PC-3 (cell line): ENCODE measurements at regions not wholly inside any gene's neighbourhood (a gene's known extent, or its start where the extent isn't known, plus 50 kb on each side); places are given as distances from the start of the nearest gene placed in this dataset.

Experiments
- EZH2 ChIP-seq: fragments of 300-600 bp; sonication (generic); IDR thresholded peaks from one replicate; pipeline ENCODE4 v1.6.1; 2017; ENCODE audit warnings: antibody characterized with exemption, mild to moderate bottlenecking, low read length; ENCODE audit not compliant: unreplicated experiment
- EZH2phosphoT487 ChIP-seq: fragments of 300-600 bp; sonication (generic); IDR thresholded peaks from 2 replicates; pipeline ENCODE4 v1.6.1; 2018; ENCODE audit warnings: mild to moderate bottlenecking, antibody characterized with exemption, low read length, borderline replicate concordance
- TF ChIP-seq, protein P1 (sequence below): fragments of 300-600 bp; sonication (generic); conservative IDR thresholded peaks from 2 replicates; pipeline ENCODE4 v1.5.1; 2017; ENCODE audit warnings: antibody characterized with exemption, low read depth, mild to moderate bottlenecking, low read length

DNA sequence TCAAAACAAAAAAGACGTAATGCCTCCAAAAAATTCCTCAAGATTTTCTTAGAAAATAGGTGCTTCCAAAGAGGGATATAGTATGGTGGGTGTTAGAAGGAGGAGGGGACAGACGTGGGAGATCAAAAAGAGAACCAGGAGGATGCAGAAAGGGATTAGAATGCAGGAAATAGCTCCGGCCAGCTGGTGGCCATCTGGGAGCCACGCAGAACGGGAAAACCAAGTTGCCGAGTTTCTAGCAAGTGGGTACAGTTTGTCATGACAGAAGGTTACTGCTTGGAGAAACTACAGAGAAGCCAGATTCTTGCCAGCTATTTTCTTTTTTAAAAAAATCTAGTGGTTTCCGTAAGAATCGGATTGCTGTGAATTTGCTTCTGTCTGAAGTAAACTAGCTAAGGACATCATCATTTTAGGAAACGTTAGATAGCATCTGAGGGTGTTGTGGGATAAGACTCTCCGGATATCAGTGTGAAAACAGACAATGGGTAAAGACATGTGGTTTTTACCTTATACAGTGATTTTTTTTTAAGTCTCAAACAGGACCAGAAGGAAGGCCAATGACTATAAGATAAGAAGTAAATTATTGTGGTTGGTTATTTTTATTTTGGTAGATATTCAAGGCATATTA, 104.9 kb downstream of the HSPH1 start:
- TF ChIP-seq, protein P1, sequence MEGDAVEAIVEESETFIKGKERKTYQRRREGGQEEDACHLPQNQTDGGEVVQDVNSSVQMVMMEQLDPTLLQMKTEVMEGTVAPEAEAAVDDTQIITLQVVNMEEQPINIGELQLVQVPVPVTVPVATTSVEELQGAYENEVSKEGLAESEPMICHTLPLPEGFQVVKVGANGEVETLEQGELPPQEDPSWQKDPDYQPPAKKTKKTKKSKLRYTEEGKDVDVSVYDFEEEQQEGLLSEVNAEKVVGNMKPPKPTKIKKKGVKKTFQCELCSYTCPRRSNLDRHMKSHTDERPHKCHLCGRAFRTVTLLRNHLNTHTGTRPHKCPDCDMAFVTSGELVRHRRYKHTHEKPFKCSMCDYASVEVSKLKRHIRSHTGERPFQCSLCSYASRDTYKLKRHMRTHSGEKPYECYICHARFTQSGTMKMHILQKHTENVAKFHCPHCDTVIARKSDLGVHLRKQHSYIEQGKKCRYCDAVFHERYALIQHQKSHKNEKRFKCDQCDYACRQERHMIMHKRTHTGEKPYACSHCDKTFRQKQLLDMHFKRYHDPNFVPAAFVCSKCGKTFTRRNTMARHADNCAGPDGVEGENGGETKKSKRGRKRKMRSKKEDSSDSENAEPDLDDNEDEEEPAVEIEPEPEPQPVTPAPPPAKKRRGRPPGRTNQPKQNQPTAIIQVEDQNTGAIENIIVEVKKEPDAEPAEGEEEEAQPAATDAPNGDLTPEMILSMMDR, result no peak
- no peak for TF ChIP-seq EZH2
- no peak for TF ChIP-seq EZH2phosphoT487
